ENCODE measurements at regions not wholly inside any gene's neighbourhood (a gene's known extent, or its start where the extent isn't known, plus 50 kb on each side); places are given as distances from the start of the nearest gene placed in this dataset.

DNA sequence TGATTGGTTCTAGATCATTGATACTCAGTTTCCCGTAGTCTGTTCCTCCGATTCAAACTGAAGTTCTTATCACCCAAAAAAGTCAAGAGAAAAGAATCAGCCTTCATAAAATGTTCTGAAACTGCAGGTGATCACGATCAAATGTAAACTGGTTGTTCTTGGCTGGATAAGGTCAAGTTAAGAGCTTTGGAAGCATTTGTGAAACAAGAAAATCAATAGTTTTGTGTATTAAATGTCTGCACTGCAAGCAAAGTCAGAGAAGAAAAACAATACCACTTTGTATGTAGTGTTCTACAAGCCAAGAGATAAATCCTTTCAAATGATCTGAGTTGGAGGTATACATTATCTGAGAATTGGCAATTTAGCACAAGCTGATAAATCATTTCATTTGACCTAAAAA is 710.3 kb downstream of the SORCS1 start:
- H3K9ac ChIP-seq (replicated peaks in 1 of 4; ENCODE audit: extremely low read depth in 1 of 4, low read depth in 3 of 4, low read length in 3 of 4), result no peak overlapping the region
- H3K56ac ChIP-seq (replicated peaks; ENCODE audit: insufficient read length, low read depth, low read length), result no peak overlapping the region
- no peak overlapping the region for H4K5ac ChIP-seq (ENCODE audit: insufficient read length, low read depth, low read length)
- H3K79me1 ChIP-seq (ENCODE audit: low read depth, low read length), result no peaks in the 10 kb centered on the region
- H3K79me2 ChIP-seq (ENCODE audit: control insufficient read depth in 1 of 2, insufficient read depth in 2 of 2, low read length in 2 of 2), result no peaks in the 10 kb centered on the region
- no peak overlapping the region for H3K4ac ChIP-seq (replicated peaks; ENCODE audit: insufficient read length, low read depth, low read length)
- no peak overlapping the region for H3K27ac ChIP-seq (ENCODE audit: low read depth, low read length)
- no peak for DNase-seq (ENCODE audit: low read depth in 1 of 2, low spot score in 2 of 2)
- no peak overlapping the region for H3K18ac ChIP-seq (ENCODE audit: extremely low read depth, low read length)
- H3K23me2 ChIP-seq (ENCODE audit: low read depth, low read length), result no peaks in the 10 kb centered on the region
- no peaks in the 10 kb centered on the region for H3K4me1 ChIP-seq (replicated peaks in 1 of 4; ENCODE audit: control insufficient read depth in 3 of 4, insufficient read depth in 4 of 4, low read length in 3 of 4)
- H2AK5ac ChIP-seq (ENCODE audit: low read depth, low read length), result no peak overlapping the region
- no peak overlapping the region for H3K4me2 ChIP-seq (ENCODE audit: insufficient read depth in 1 of 2, low read depth in 2 of 2, low read length in 2 of 2)
- H4K8ac ChIP-seq (ENCODE audit: extremely low read depth, insufficient read depth, low read length), result no peak overlapping the region
- H4K20me1 ChIP-seq (replicated peaks in 1 of 2; ENCODE audit: control insufficient read depth in 1 of 2, insufficient read depth in 2 of 2, low read length in 2 of 2), result no peaks in the 10 kb centered on the region
- H3K9me3 ChIP-seq (ENCODE audit: insufficient read depth in 2 of 2, low read depth in 1 of 2, low read length in 1 of 2), result no peaks in the 10 kb centered on the region
- no peak overlapping the region for H3K14ac ChIP-seq (ENCODE audit: insufficient read length)
- no peaks in the 10 kb centered on the region for H3K27me3 ChIP-seq (replicated peaks in 1 of 4; ENCODE audit: control insufficient read depth in 3 of 4, extremely low read depth in 1 of 4, insufficient read depth in 3 of 4, low read length in 3 of 4)
- H2BK120ac ChIP-seq (replicated peaks; ENCODE audit: low read depth, low read length), result no peak overlapping the region
- no peak overlapping the region for H2BK20ac ChIP-seq (ENCODE audit: low read length)
- no peak for FAIRE-seq
- no peak overlapping the region for H3K4me3 ChIP-seq (ENCODE audit: extremely low read depth in 1 of 4, insufficient read depth in 2 of 4, low read depth in 3 of 4, low read length in 4 of 4)
- H4K91ac ChIP-seq (replicated peaks; ENCODE audit: insufficient read length, low read length), result no peak overlapping the region
- ChIA-PET POLR2A (ENCODE audit: partially characterized antibody) (no interaction called here), CTCF (ENCODE audit: partially characterized antibody) (no interaction called here)
- WGBS, 2 experiments (ENCODE audit: extremely low coverage in 1 of 2, insufficient coverage in 1 of 2, insufficient read length in 1 of 2, insufficient replicate concordance in 2 of 2, low coverage in 1 of 2, low lambda C conversion rate in 2 of 2, missing lambda C conversion rate in 1 of 2), result 93% methylated on average over 3 of the region's 3 CpGs; no CpG with 5 or more reads in 1 of the 2 experiments
- H3K36me3 ChIP-seq (ENCODE audit: control insufficient read depth in 2 of 4, insufficient read depth in 4 of 4, low read length in 3 of 4), result no peaks in the 10 kb centered on the region
- no peak overlapping the region for H3K23ac ChIP-seq (ENCODE audit: insufficient read length)
- H2BK5ac ChIP-seq (ENCODE audit: low read depth, low read length), result no peak overlapping the region
- H2BK12ac ChIP-seq (ENCODE audit: low read depth, low read length), result no peak overlapping the region
- no peak overlapping the region for H2AFZ ChIP-seq (ENCODE audit: low read length)
- no peak overlapping the region for H2BK15ac ChIP-seq (ENCODE audit: low read length)
- TF ChIP-seq, protein P1, sequence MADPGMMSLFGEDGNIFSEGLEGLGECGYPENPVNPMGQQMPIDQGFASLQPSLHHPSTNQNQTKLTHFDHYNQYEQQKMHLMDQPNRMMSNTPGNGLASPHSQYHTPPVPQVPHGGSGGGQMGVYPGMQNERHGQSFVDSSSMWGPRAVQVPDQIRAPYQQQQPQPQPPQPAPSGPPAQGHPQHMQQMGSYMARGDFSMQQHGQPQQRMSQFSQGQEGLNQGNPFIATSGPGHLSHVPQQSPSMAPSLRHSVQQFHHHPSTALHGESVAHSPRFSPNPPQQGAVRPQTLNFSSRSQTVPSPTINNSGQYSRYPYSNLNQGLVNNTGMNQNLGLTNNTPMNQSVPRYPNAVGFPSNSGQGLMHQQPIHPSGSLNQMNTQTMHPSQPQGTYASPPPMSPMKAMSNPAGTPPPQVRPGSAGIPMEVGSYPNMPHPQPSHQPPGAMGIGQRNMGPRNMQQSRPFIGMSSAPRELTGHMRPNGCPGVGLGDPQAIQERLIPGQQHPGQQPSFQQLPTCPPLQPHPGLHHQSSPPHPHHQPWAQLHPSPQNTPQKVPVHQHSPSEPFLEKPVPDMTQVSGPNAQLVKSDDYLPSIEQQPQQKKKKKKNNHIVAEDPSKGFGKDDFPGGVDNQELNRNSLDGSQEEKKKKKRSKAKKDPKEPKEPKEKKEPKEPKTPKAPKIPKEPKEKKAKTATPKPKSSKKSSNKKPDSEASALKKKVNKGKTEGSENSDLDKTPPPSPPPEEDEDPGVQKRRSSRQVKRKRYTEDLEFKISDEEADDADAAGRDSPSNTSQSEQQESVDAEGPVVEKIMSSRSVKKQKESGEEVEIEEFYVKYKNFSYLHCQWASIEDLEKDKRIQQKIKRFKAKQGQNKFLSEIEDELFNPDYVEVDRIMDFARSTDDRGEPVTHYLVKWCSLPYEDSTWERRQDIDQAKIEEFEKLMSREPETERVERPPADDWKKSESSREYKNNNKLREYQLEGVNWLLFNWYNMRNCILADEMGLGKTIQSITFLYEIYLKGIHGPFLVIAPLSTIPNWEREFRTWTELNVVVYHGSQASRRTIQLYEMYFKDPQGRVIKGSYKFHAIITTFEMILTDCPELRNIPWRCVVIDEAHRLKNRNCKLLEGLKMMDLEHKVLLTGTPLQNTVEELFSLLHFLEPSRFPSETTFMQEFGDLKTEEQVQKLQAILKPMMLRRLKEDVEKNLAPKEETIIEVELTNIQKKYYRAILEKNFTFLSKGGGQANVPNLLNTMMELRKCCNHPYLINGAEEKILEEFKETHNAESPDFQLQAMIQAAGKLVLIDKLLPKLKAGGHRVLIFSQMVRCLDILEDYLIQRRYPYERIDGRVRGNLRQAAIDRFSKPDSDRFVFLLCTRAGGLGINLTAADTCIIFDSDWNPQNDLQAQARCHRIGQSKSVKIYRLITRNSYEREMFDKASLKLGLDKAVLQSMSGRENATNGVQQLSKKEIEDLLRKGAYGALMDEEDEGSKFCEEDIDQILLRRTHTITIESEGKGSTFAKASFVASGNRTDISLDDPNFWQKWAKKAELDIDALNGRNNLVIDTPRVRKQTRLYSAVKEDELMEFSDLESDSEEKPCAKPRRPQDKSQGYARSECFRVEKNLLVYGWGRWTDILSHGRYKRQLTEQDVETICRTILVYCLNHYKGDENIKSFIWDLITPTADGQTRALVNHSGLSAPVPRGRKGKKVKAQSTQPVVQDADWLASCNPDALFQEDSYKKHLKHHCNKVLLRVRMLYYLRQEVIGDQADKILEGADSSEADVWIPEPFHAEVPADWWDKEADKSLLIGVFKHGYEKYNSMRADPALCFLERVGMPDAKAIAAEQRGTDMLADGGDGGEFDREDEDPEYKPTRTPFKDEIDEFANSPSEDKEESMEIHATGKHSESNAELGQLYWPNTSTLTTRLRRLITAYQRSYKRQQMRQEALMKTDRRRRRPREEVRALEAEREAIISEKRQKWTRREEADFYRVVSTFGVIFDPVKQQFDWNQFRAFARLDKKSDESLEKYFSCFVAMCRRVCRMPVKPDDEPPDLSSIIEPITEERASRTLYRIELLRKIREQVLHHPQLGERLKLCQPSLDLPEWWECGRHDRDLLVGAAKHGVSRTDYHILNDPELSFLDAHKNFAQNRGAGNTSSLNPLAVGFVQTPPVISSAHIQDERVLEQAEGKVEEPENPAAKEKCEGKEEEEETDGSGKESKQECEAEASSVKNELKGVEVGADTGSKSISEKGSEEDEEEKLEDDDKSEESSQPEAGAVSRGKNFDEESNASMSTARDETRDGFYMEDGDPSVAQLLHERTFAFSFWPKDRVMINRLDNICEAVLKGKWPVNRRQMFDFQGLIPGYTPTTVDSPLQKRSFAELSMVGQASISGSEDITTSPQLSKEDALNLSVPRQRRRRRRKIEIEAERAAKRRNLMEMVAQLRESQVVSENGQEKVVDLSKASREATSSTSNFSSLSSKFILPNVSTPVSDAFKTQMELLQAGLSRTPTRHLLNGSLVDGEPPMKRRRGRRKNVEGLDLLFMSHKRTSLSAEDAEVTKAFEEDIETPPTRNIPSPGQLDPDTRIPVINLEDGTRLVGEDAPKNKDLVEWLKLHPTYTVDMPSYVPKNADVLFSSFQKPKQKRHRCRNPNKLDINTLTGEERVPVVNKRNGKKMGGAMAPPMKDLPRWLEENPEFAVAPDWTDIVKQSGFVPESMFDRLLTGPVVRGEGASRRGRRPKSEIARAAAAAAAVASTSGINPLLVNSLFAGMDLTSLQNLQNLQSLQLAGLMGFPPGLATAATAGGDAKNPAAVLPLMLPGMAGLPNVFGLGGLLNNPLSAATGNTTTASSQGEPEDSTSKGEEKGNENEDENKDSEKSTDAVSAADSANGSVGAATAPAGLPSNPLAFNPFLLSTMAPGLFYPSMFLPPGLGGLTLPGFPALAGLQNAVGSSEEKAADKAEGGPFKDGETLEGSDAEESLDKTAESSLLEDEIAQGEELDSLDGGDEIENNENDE (IDR thresholded peaks at IDR 0.05; ENCODE audit: insufficient replicate concordance, low read length), result no peak
